Brain microvascular endothelial cell (primary cell): ENCODE measurements at regions not wholly inside any gene's neighbourhood (a gene's known extent, or its start where the extent isn't known, plus 50 kb on each side); places are given as distances from the start of the nearest gene placed in this dataset.
A peak's percentile ranks its signal among the peaks of the same experiment; 100 is the strongest.

Source experiments
- DNase-seq: peaks from one replicate; pipeline ENCODE4 v3.0.0-alpha.2; 2020
- H3K27ac ChIP-seq: fragments of 250-450 bp; sonication (Bioruptor Pico); 2 replicates; pipeline ENCODE4 v1.5.1; 2020; ENCODE audit warnings: mild to moderate bottlenecking, moderate library complexity
- H3K27me3 ChIP-seq: fragments of 250-450 bp; sonication (Bioruptor Pico); replicated peaks from 2 replicates; pipeline ENCODE4 v1.5.1; 2020; ENCODE audit warnings: mild to moderate bottlenecking
- H3K36me3 ChIP-seq: fragments of 250-450 bp; sonication (Bioruptor Pico); replicated peaks from 2 replicates; pipeline ENCODE4 v1.5.1; 2020; ENCODE audit warnings: mild to moderate bottlenecking
- H3K4me3 ChIP-seq: 2 replicates; pipeline ENCODE4 v1.5.1; 2011; ENCODE audit warnings: low read depth, mild to moderate bottlenecking, control low read depth, low read length, moderate library complexity
- in situ Hi-C: cut with HindIII; loops from 2 replicates; pipeline ENCODE4 v1.10.0; 2017; ENCODE audit warnings: low sequenced_read_pairs, low pct_ligation_motif_present
- TF ChIP-seq, protein P1 (sequence below): IDR thresholded peaks from 2 replicates; pipeline ENCODE4 v1.5.1; 2011; ENCODE audit warnings: low read depth, mild to moderate bottlenecking, moderate library complexity, low read length, control low read depth, inconsistent platforms; ENCODE audit errors: missing control alignments

DNA sequence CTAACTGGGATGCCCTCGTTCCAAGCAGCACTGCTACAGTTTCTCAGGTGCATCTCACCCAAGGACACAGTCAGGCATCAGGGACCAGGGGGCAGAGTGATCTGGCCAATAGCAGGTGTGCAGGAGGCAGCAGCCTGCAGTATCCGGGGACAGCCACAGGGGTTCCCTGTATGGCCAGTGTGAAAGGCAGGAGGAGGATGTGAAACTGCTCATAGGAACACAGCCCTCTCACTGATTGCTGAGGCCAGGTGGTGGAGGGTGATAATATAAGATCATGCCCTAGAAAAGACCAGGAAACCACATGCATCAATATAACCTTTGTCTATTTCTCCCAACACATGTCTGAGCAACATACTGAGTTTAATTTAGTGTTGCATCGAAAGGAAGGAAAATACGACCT is 112.7 kb upstream of the TACR1 start:
- TF ChIP-seq, protein P1, sequence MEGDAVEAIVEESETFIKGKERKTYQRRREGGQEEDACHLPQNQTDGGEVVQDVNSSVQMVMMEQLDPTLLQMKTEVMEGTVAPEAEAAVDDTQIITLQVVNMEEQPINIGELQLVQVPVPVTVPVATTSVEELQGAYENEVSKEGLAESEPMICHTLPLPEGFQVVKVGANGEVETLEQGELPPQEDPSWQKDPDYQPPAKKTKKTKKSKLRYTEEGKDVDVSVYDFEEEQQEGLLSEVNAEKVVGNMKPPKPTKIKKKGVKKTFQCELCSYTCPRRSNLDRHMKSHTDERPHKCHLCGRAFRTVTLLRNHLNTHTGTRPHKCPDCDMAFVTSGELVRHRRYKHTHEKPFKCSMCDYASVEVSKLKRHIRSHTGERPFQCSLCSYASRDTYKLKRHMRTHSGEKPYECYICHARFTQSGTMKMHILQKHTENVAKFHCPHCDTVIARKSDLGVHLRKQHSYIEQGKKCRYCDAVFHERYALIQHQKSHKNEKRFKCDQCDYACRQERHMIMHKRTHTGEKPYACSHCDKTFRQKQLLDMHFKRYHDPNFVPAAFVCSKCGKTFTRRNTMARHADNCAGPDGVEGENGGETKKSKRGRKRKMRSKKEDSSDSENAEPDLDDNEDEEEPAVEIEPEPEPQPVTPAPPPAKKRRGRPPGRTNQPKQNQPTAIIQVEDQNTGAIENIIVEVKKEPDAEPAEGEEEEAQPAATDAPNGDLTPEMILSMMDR: peak; percentile 20
- no peak for DNase-seq
- no peaks in the 10 kb centered on the region for H3K36me3 ChIP-seq
- H3K4me3 ChIP-seq: no peak overlapping the region
- in situ Hi-C loops: no loop called here
- no peak overlapping the region for H3K27ac ChIP-seq
- no peaks in the 10 kb centered on the region for H3K27me3 ChIP-seq

- no peak for DNase-seq
- Histone ChIP-seq H3K27me3 (no peaks in the 10 kb centered on the region), H3K36me3 (no peaks in the 10 kb centered on the region), H3K27ac (no peak overlapping the region), H3K4me3 (no peak overlapping the region)
- in situ Hi-C loops: no loop called here
- TF ChIP-seq, protein P1: no peak
These were observed 112.2 kb upstream of the TACR1 start for GRCh38 chr2:75311521-75311920.

DNA sequence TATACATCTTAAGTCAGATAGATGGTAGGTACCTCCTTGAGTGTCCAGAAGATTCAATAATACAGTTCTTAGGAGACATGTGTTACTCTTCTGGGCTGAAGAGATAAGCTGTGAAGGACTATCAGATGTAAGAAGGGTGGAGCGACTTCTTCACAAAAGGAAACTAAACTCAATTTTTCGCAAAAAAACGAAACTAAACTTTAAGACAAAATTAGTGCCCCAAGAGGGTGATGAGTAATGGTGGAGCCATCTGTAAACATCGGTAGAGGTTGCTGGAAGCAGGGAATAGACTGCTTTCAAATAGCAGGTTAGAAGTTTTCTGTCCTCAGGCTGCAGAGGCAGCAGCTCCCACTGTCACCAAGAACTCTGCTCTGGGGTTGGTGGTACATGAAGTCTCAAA is 111.6 kb upstream of the TACR1 start:
- Histone ChIP-seq H3K36me3 (no peaks in the 10 kb centered on the region), H3K27me3 (no peaks in the 10 kb centered on the region), H3K4me3 (no peak overlapping the region), H3K27ac (no peak overlapping the region)
- TF ChIP-seq, protein P1: no peak
- in situ Hi-C loops: no loop called here
- no peak for DNase-seq

- no peak for DNase-seq
- Histone ChIP-seq H3K4me3 (no peak overlapping the region), H3K27ac (no peak overlapping the region), H3K36me3 (no peaks in the 10 kb centered on the region), H3K27me3 (no peaks in the 10 kb centered on the region)
- TF ChIP-seq, protein P1: no peak
- in situ Hi-C loops: no loop called here
These were observed 110.5 kb upstream of the TACR1 start for GRCh38 chr2:75309596-75310463.

DNA sequence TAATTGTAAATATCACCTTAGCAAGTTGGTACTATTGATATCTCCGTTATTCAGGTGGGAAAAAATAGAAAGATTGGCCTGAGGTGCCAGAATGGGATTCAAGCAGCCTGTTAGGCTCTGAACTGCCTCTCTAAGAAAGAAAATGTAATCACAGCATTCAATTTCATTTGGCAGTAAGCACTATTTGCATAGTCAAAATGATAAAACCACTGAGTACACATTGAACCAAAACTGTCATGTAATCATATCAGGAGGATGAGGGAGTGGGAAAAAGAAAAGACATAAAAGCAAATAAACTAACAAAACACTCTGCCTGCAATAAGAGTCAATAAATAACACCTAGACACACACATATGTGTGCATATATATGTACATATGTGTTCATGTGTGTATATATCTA is 103.9 kb upstream of the TACR1 start:
- no peaks in the 10 kb centered on the region for H3K36me3 ChIP-seq
- H3K27me3 ChIP-seq: no peaks in the 10 kb centered on the region
- TF ChIP-seq, protein P1: no peak
- H3K27ac ChIP-seq: no peak overlapping the region
- DNase-seq: no peak
- in situ Hi-C loops: no loop called here
- no peak overlapping the region for H3K4me3 ChIP-seq

DNA sequence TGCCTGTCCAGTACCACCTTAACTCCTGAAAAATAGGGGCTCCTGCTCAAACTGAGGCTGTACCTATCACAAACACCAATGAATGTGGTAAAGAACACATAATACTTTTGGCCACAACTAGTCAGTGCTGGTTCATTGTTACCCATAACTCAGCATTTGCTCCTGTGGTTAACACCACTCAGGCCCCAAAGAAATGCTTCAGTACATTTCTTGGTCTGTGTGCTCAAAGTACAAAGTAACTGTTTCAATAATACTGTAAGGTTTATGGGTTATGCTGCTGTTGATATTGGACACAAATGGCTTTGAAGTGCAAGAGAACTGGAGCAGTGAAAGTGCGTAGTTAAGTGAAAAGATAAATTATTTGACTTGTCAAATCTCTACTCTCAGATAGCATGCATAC is 95.0 kb upstream of the TACR1 start:
- TF ChIP-seq, protein P1: no peak
- H3K36me3 ChIP-seq: no peaks in the 10 kb centered on the region
- in situ Hi-C loops: no loop called here

More for the DNA sequence above, 95.0 kb upstream of the TACR1 start:
- DNase-seq: no peak
- H3K27ac ChIP-seq: no peak overlapping the region
- H3K27me3 ChIP-seq: no peaks in the 10 kb centered on the region
- no peak overlapping the region for H3K4me3 ChIP-seq
